ENCODE measurements at regions not wholly inside any gene's neighbourhood (a gene's known extent, or its start where the extent isn't known, plus 50 kb on each side); places are given as distances from the start of the nearest gene placed in this dataset.

DNA sequence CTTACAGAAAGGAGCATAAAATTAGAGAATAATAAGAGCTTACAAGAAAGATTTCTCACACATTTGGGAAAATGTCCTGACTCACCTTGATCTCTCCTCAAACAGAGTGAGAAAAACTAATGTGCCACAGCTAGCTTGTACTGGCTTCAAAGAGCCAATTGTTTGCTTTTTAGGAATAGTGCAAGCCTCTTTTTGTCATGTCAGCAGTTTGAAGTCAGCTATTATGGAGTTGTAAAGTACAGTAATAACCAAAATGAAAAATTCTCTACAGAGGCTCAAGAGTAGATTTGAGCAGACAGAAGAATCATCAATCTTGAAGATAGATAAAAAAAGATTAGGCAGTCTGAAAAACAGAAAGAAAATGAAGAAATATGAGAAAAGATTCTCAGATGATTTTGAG lies 313.4 kb upstream of the GPR149 start:
- TF ChIP-seq, protein P1, sequence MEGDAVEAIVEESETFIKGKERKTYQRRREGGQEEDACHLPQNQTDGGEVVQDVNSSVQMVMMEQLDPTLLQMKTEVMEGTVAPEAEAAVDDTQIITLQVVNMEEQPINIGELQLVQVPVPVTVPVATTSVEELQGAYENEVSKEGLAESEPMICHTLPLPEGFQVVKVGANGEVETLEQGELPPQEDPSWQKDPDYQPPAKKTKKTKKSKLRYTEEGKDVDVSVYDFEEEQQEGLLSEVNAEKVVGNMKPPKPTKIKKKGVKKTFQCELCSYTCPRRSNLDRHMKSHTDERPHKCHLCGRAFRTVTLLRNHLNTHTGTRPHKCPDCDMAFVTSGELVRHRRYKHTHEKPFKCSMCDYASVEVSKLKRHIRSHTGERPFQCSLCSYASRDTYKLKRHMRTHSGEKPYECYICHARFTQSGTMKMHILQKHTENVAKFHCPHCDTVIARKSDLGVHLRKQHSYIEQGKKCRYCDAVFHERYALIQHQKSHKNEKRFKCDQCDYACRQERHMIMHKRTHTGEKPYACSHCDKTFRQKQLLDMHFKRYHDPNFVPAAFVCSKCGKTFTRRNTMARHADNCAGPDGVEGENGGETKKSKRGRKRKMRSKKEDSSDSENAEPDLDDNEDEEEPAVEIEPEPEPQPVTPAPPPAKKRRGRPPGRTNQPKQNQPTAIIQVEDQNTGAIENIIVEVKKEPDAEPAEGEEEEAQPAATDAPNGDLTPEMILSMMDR (IDR thresholded peaks at IDR 0.05): no peak
- no peak for TF ChIP-seq EZH2 (IDR thresholded peaks at IDR 0.05; ENCODE audit: borderline replicate concordance, insufficient read depth, low read depth, low read length, poor library complexity, severe bottlenecking)

Measured in B cell (primary cell).